Choroid plexus epithelial cell (primary cell): ENCODE measurements at regions not wholly inside any gene's neighbourhood (a gene's known extent, or its start where the extent isn't known, plus 50 kb on each side); places are given as distances from the start of the nearest gene placed in this dataset.

Experiments
- DNase-seq: peaks from one replicate; pipeline ENCODE4 v3.0.0-alpha.2; 2010; ENCODE audit warnings: low read depth
- H3K4me3 ChIP-seq: 2 replicates; pipeline ENCODE4 v1.5.1; 2011; ENCODE audit warnings: low read depth, mild to moderate bottlenecking, control low read depth, low read length, moderate library complexity
- CTCF ChIP-seq: conservative IDR thresholded peaks from 2 replicates; pipeline ENCODE4 v1.5.1; 2011; ENCODE audit warnings: low read depth, mild to moderate bottlenecking, control low read depth, inconsistent platforms, low read length, moderate library complexity

GRCh38 chr12:77689510-77690086, 141.1 kb upstream of the NAV3 start:
- no peak for DNase-seq
- H3K4me3 ChIP-seq = no peak overlapping the region
- no peak for TF ChIP-seq CTCF

GRCh38 chr12:77687321-77687720, 143.4 kb upstream of the NAV3 start:
- H3K4me3 ChIP-seq = no peak overlapping the region
- TF ChIP-seq CTCF = no peak
- DNase-seq = no peak

- TF ChIP-seq CTCF = peak; percentile 47
- peak; percentile 56 for DNase-seq
- no peak overlapping the region for H3K4me3 ChIP-seq
Measured at GRCh38 chr12:77686760-77687159, 143.9 kb upstream of the NAV3 start.

- no peak overlapping the region for H3K4me3 ChIP-seq
- TF ChIP-seq CTCF = no peak
- no peak for DNase-seq
Measured at GRCh38 chr12:77685901-77686300, 144.8 kb upstream of the NAV3 start.

- peak; percentile 92 for DNase-seq
- H3K4me3 ChIP-seq = no peak overlapping the region
- TF ChIP-seq CTCF = peak; percentile 80
Measured at GRCh38 chr12:77685112-77685511, 145.6 kb upstream of the NAV3 start.

- no peak for DNase-seq
- TF ChIP-seq CTCF = no peak
Measured at GRCh38 chr12:77682488-77682887, 148.2 kb upstream of the NAV3 start.

GRCh38 chr12:77681726-77682125, 149.0 kb upstream of the NAV3 start:
- no peak overlapping the region for H3K4me3 ChIP-seq
- TF ChIP-seq CTCF = no peak
- no peak for DNase-seq

More at GRCh38 chr12:77682488-77682887, 148.2 kb upstream of the NAV3 start:
- H3K4me3 ChIP-seq = no peak overlapping the region
